ENCODE measurements at regions not wholly inside any gene's neighbourhood (a gene's known extent, or its start where the extent isn't known, plus 50 kb on each side); places are given as distances from the start of the nearest gene placed in this dataset.

- DNase-seq = no peak
These were observed 62.6 kb upstream of the GHITM start for GRCh38 chr10:84076540-84077195.

- no peak for DNase-seq
These were observed 61.5 kb upstream of the GHITM start for GRCh38 chr10:84077768-84078167.

- DNase-seq = no peak
These were observed 60.5 kb upstream of the GHITM start for GRCh38 chr10:84078771-84079170.

- no peak for DNase-seq
These were observed 55.0 kb upstream of the GHITM start for GRCh38 chr10:84084342-84084741.

- no peak for DNase-seq
These were observed 52.1 kb upstream of the GHITM start for GRCh38 chr10:84087202-84087601.

GRCh38 chr10:84088626-84089025 is 50.7 kb upstream of the GHITM start:
- DNase-seq = no peak

- DNase-seq = no peak
These were observed 50.1 kb upstream of the GHITM start for GRCh38 chr10:84089162-84089561.

Measured in SHP77 (cell line).